ENCODE measurements at regions not wholly inside any gene's neighbourhood (a gene's known extent, or its start where the extent isn't known, plus 50 kb on each side); places are given as distances from the start of the nearest gene placed in this dataset.

GRCh38 chr20:39263076-39263475 lies 300.9 kb downstream of the DHX35 start:
- CTCF ChIA-PET = interaction anchor here (9.9 kb wide), 1 partner anchor 610 kb away, joined by 157 read pairs; no protein-coding TSS in a partner anchor
- intact Hi-C loops (cut with micrococcal nuclease) = loop anchor here (10.0 kb wide), 2 partner anchors 402 to 1212 kb away; no protein-coding TSS in a partner anchor

GRCh38 chr20:39259808-39260207 lies 297.7 kb downstream of the DHX35 start:
- ChIA-PET CTCF (no interaction called here), POLR2A (no interaction called here)
- Histone ChIP-seq H3K9me1 (replicated peaks; ENCODE audit: control insufficient read depth, extremely low read depth, insufficient read depth, low read length) (no peaks in the 10 kb centered on the region), H3K79me2 (ENCODE audit: control insufficient read depth, insufficient read depth, low read length) (no peaks in the 10 kb centered on the region), H3K9me3 (replicated peaks; ENCODE audit: control insufficient read depth, insufficient read depth, low read length) (no peaks in the 10 kb centered on the region), H3K4me1 (ENCODE audit: control insufficient read depth, extremely low read depth, insufficient read depth, low read length) (no peaks in the 10 kb centered on the region), H3K9ac (replicated peaks; ENCODE audit: extremely low read depth, insufficient read depth, low read length) (no peak overlapping the region), H2AFZ (ENCODE audit: low read depth, low read length) (no peak overlapping the region), H3K4me2 (ENCODE audit: insufficient read depth, low read length) (no peak overlapping the region), H3K4me3 (replicated peaks in 1 of 3; ENCODE audit: insufficient read depth in 1 of 3, low read depth in 1 of 3, low read length in 3 of 3) (no peak overlapping the region), H3K27me3 (ENCODE audit: control insufficient read depth in 2 of 2, insufficient read depth in 2 of 2, low read length in 2 of 2) (no peaks in the 10 kb centered on the region), H3K36me3 (ENCODE audit: control insufficient read depth in 2 of 2, extremely low read depth in 1 of 2, insufficient read depth in 2 of 2, low read length in 2 of 2) (no peaks in the 10 kb centered on the region), H3K27ac (ENCODE audit: insufficient read depth, low read depth, low read length) (no peak overlapping the region), H4K20me1 (replicated peaks; ENCODE audit: control insufficient read depth, extremely low read depth, insufficient read depth, low read length) (no peaks in the 10 kb centered on the region)
- FAIRE-seq (no peak), DNase-seq (ENCODE audit: low read depth, low spot score) (no peak)
- no peak for TF ChIP-seq FOS (IDR thresholded peaks at IDR 0.05; ENCODE audit: borderline replicate concordance, insufficient read depth, low read length)
- no peak for TF ChIP-seq MAX (IDR thresholded peaks at IDR 0.05; ENCODE audit: insufficient read depth, insufficient read length)
- no peak for TF ChIP-seq POLR2A (IDR thresholded peaks at IDR 0.05; ENCODE audit: low read depth, low read length)
- no peak for TF ChIP-seq MYC (IDR thresholded peaks at IDR 0.05; ENCODE audit: low read depth, low read length)
- TF ChIP-seq JUN (IDR thresholded peaks at IDR 0.05; ENCODE audit: borderline replicate concordance, insufficient read depth, insufficient read length, low read depth) = no peak
- no peak for TF ChIP-seq GATA2 (IDR thresholded peaks at IDR 0.05; ENCODE audit: insufficient read depth, insufficient read length, low read depth, low read length)
- TF ChIP-seq POLR2AphosphoS5 (IDR thresholded peaks at IDR 0.05; ENCODE audit: insufficient read depth, low read depth, low read length) = no peak
- TF ChIP-seq EZH2 (IDR thresholded peaks at IDR 0.05; ENCODE audit: borderline replicate concordance, low read depth, low read length, severe bottlenecking) = no peak
- TF ChIP-seq CTCF (IDR thresholded peaks at IDR 0.05; ENCODE audit: extremely low read depth in 1 of 2, insufficient read depth in 1 of 2, low read depth in 1 of 2, low read length in 2 of 2) = no peak
- no TSS peak for BruUV-seq (replicated peaks)
- dilution Hi-C loops (cut with MboI; ENCODE audit: extremely low pct_ligation_motif_present, low sequenced_read_pairs) = no loop called here
- intact Hi-C loops (cut with micrococcal nuclease) = loop anchor here (10.0 kb wide), 2 partner anchors 405 to 1215 kb away; no protein-coding TSS in a partner anchor

More at GRCh38 chr20:39263076-39263475, 300.9 kb downstream of the DHX35 start:
- FAIRE-seq = no peak
- Histone ChIP-seq H4K20me1 (replicated peaks; ENCODE audit: control insufficient read depth, extremely low read depth, insufficient read depth, low read length) (no peaks in the 10 kb centered on the region), H3K9me3 (replicated peaks; ENCODE audit: control insufficient read depth, insufficient read depth, low read length) (no peaks in the 10 kb centered on the region), H3K36me3 (ENCODE audit: control insufficient read depth in 2 of 2, extremely low read depth in 1 of 2, insufficient read depth in 2 of 2, low read length in 2 of 2) (no peaks in the 10 kb centered on the region), H3K4me1 (ENCODE audit: control insufficient read depth, extremely low read depth, insufficient read depth, low read length) (no peaks in the 10 kb centered on the region), H3K27ac (ENCODE audit: insufficient read depth, low read depth, low read length) (no peak overlapping the region), H3K4me2 (ENCODE audit: insufficient read depth, low read length) (no peak overlapping the region), H3K79me2 (ENCODE audit: control insufficient read depth, insufficient read depth, low read length) (no peaks in the 10 kb centered on the region), H3K4me3 (replicated peaks in 1 of 3; ENCODE audit: insufficient read depth in 1 of 3, low read depth in 1 of 3, low read length in 3 of 3) (no peak overlapping the region), H3K9ac (replicated peaks; ENCODE audit: extremely low read depth, insufficient read depth, low read length) (no peak overlapping the region), H3K9me1 (replicated peaks; ENCODE audit: control insufficient read depth, extremely low read depth, insufficient read depth, low read length) (no peaks in the 10 kb centered on the region), H2AFZ (ENCODE audit: low read depth, low read length) (no peak overlapping the region), H3K27me3 (ENCODE audit: control insufficient read depth in 2 of 2, insufficient read depth in 2 of 2, low read length in 2 of 2) (no peaks in the 10 kb centered on the region)
- dilution Hi-C loops (cut with MboI; ENCODE audit: extremely low pct_ligation_motif_present, low sequenced_read_pairs) = no loop called here
- no peak for DNase-seq (ENCODE audit: low read depth, low spot score)
- no TSS peak for BruUV-seq (replicated peaks)
- POLR2A ChIA-PET = no interaction called here
- TF ChIP-seq MYC (IDR thresholded peaks at IDR 0.05; ENCODE audit: low read depth, low read length) = no peak
